ENCODE measurements at regions not wholly inside any gene's neighbourhood (a gene's known extent, or its start where the extent isn't known, plus 50 kb on each side); places are given as distances from the start of the nearest gene placed in this dataset.

- peaks cover 0 to 3% (median 0%) of the 10 kb centered on the region in 4 experiments; a peak in 1 of 7 replicates for H3K4me1 ChIP-seq (replicated peaks in 1 of 4; ENCODE audit: control insufficient read depth in 3 of 4, insufficient read depth in 4 of 4, low read length in 3 of 4)
- H3K14ac ChIP-seq (ENCODE audit: insufficient read length), result no peak overlapping the region
- no peak overlapping the region for H3K56ac ChIP-seq (replicated peaks; ENCODE audit: insufficient read length, low read depth, low read length)
- no peak overlapping the region for H2AFZ ChIP-seq (ENCODE audit: low read length)
- no peak overlapping the region for H3K4ac ChIP-seq (replicated peaks; ENCODE audit: insufficient read length, low read depth, low read length)
- H3K4me3 ChIP-seq (ENCODE audit: extremely low read depth in 1 of 4, insufficient read depth in 2 of 4, low read depth in 3 of 4, low read length in 4 of 4), result no peak overlapping the region
- TF ChIP-seq POLR2A (IDR thresholded peaks at IDR 0.05; ENCODE audit: control extremely low read depth in 1 of 2, low read depth in 2 of 2, low read length in 2 of 2), result no peak
- TF ChIP-seq ASH2L (IDR thresholded peaks at IDR 0.05; ENCODE audit: low read length), result no peak
- no peak for TF ChIP-seq RNF2 (IDR thresholded peaks at IDR 0.05; ENCODE audit: borderline replicate concordance, low read depth, low read length, missing control alignments, poor library complexity, severe bottlenecking)
- TF ChIP-seq EGR1 (IDR thresholded peaks at IDR 0.05; ENCODE audit: borderline replicate concordance, low read depth, low read length), result no peak
- TF ChIP-seq EP300 (IDR thresholded peaks at IDR 0.05; ENCODE audit: borderline replicate concordance in 1 of 2, low read depth in 2 of 2, low read length in 2 of 2), result no peak
- no peak for TF ChIP-seq BRCA1 (IDR thresholded peaks at IDR 0.05; ENCODE audit: low read depth, low read length)
- no peak for TF ChIP-seq CBX8 (IDR thresholded peaks at IDR 0.05; ENCODE audit: borderline replicate concordance, low read depth, low read length)
- no peak for TF ChIP-seq POLR2AphosphoS5 (IDR thresholded peaks at IDR 0.05; ENCODE audit: low read depth, low read length)
- no peak for TF ChIP-seq CREB1 (IDR thresholded peaks at IDR 0.05)
- no peak for TF ChIP-seq TAF7 (optimal IDR thresholded peaks at IDR 0.05; ENCODE audit: borderline replicate concordance, low read depth, low read length)
- no peak for TF ChIP-seq RFX5 (IDR thresholded peaks at IDR 0.05; ENCODE audit: borderline replicate concordance, low read depth, low read length)
- TF ChIP-seq EZH2 (IDR thresholded peaks at IDR 0.05; ENCODE audit: low read depth, low read length, severe bottlenecking), result no peak
- no peak for TF ChIP-seq SAP30 (IDR thresholded peaks at IDR 0.05; ENCODE audit: insufficient read depth, insufficient replicate concordance, low read length)
- no peak for TF ChIP-seq NRF1 (IDR thresholded peaks at IDR 0.05; ENCODE audit: low read depth, low read length)
- TF ChIP-seq SP4 (IDR thresholded peaks at IDR 0.05; ENCODE audit: low read length), result no peak
- no peak for TF ChIP-seq KDM1A (IDR thresholded peaks at IDR 0.05; ENCODE audit: borderline replicate concordance, low read length)
- H4K20me1 ChIP-seq (replicated peaks in 1 of 2; ENCODE audit: control insufficient read depth in 1 of 2, insufficient read depth in 2 of 2, low read length in 2 of 2), result no peaks in the 10 kb centered on the region
- H3K23me2 ChIP-seq (ENCODE audit: low read depth, low read length), result no peaks in the 10 kb centered on the region
- no peak overlapping the region for H4K8ac ChIP-seq (ENCODE audit: extremely low read depth, insufficient read depth, low read length)
- H3K4me2 ChIP-seq (ENCODE audit: insufficient read depth in 1 of 2, low read depth in 2 of 2, low read length in 2 of 2), result no peak overlapping the region
- FAIRE-seq, result no peak
- H3K9ac ChIP-seq (replicated peaks in 1 of 4; ENCODE audit: extremely low read depth in 1 of 4, low read depth in 3 of 4, low read length in 3 of 4), result no peak overlapping the region
- ChIA-PET CTCF (ENCODE audit: partially characterized antibody) (interaction anchor here (1.1 to 4.7 kb wide), 16 partner anchors 8 to 107 kb away, joined by 3 to 55 read pairs (median 10); partner anchors contain the start of gene IL6), POLR2A (ENCODE audit: partially characterized antibody) (interaction anchor here (2.0 kb wide), 1 partner anchor 76 kb away, joined by 5 read pairs; no protein-coding TSS in a partner anchor)
- H4K5ac ChIP-seq (ENCODE audit: insufficient read length, low read depth, low read length), result no peak overlapping the region
- H3K36me3 ChIP-seq (ENCODE audit: control insufficient read depth in 2 of 4, insufficient read depth in 4 of 4, low read length in 3 of 4), result no peaks in the 10 kb centered on the region
- H3K9me3 ChIP-seq (ENCODE audit: insufficient read depth in 2 of 2, low read depth in 1 of 2, low read length in 1 of 2), result no peaks in the 10 kb centered on the region; a peak in 1 of 4 replicates
- no peak overlapping the region for H3K18ac ChIP-seq (ENCODE audit: extremely low read depth, low read length)
- H4K91ac ChIP-seq (replicated peaks; ENCODE audit: insufficient read length, low read length), result no peak overlapping the region
- H3K79me2 ChIP-seq (ENCODE audit: control insufficient read depth in 1 of 2, insufficient read depth in 2 of 2, low read length in 2 of 2), result no peaks in the 10 kb centered on the region
- H2BK5ac ChIP-seq (ENCODE audit: low read depth, low read length), result no peak overlapping the region
- no peak overlapping the region for H3K23ac ChIP-seq (ENCODE audit: insufficient read length)
- H2BK20ac ChIP-seq (ENCODE audit: low read length), result no peak overlapping the region
- DNase-seq (ENCODE audit: low read depth in 1 of 2, low spot score in 2 of 2), result no peak
- no peaks in the 10 kb centered on the region for H3K79me1 ChIP-seq (ENCODE audit: low read depth, low read length)
- H2BK120ac ChIP-seq (replicated peaks; ENCODE audit: low read depth, low read length), result no peak overlapping the region
- no peaks in the 10 kb centered on the region for H3K27me3 ChIP-seq (replicated peaks in 1 of 4; ENCODE audit: control insufficient read depth in 3 of 4, extremely low read depth in 1 of 4, insufficient read depth in 3 of 4, low read length in 3 of 4)
- no peak overlapping the region for H2BK15ac ChIP-seq (ENCODE audit: low read length)
- no peak overlapping the region for H2AK5ac ChIP-seq (ENCODE audit: low read depth, low read length)
- peak overlapping the region; percentile 11; the same call in 1 of the 2 replicates for H2BK12ac ChIP-seq (ENCODE audit: low read depth, low read length)
- no peak overlapping the region for H3K27ac ChIP-seq (ENCODE audit: low read depth, low read length)
Measured at GRCh38 chr7:22662036-22662435, 65.0 kb upstream of the IL6 start.
